HAP-1 (cell line): ENCODE measurements at regions not wholly inside any gene's neighbourhood (a gene's known extent, or its start where the extent isn't known, plus 50 kb on each side); places are given as distances from the start of the nearest gene placed in this dataset.
"Not testable (repeated sequence)": the region's sequence is repeated elsewhere in the genome, so short reads cannot be mapped to it uniquely, and the experiment has no call there.

Experiments
- DNase-seq, 2 experiments: peaks; one replicate each; pipeline ENCODE4 v3.0.0-alpha.2; 2016 to 2020; ENCODE audit warnings: low spot score in 2 of 2
- H3K27me3 ChIP-seq: fragments of 250-450 bp; sonication (Bioruptor Pico); 2 replicates; pipeline ENCODE4 v1.5.1; 2020; ENCODE audit warnings: low read depth, mild to moderate bottlenecking, moderate library complexity
- H3K36me3 ChIP-seq: fragments of 250-450 bp; sonication (Bioruptor Pico); replicated peaks from 2 replicates; pipeline ENCODE4 v1.5.1; 2020; ENCODE audit warnings: mild to moderate bottlenecking
- H3K4me1 ChIP-seq: fragments of 250-450 bp; sonication (Bioruptor Pico); 2 replicates; pipeline ENCODE4 v1.5.1; 2020; ENCODE audit warnings: mild to moderate bottlenecking
- H3K4me3 ChIP-seq: fragments of 250-450 bp; sonication (Bioruptor Pico); 2 replicates; pipeline ENCODE4 v1.5.1; 2020; ENCODE audit warnings: mild to moderate bottlenecking, moderate library complexity
- H3K9me3 ChIP-seq: fragments of 250-450 bp; sonication (Bioruptor Pico); 2 replicates; pipeline ENCODE4 v1.5.1; 2020; ENCODE audit warnings: mild to moderate bottlenecking, moderate library complexity
- in situ Hi-C: fragments of 300-500 bp; cut with MboI; formaldehyde crosslinking; loops from 3 replicates; pipeline ENCODE4 v1.14.3; 2020; ENCODE audit warnings: low sequenced_read_pairs, inconsistent platforms, mixed read lengths

DNA sequence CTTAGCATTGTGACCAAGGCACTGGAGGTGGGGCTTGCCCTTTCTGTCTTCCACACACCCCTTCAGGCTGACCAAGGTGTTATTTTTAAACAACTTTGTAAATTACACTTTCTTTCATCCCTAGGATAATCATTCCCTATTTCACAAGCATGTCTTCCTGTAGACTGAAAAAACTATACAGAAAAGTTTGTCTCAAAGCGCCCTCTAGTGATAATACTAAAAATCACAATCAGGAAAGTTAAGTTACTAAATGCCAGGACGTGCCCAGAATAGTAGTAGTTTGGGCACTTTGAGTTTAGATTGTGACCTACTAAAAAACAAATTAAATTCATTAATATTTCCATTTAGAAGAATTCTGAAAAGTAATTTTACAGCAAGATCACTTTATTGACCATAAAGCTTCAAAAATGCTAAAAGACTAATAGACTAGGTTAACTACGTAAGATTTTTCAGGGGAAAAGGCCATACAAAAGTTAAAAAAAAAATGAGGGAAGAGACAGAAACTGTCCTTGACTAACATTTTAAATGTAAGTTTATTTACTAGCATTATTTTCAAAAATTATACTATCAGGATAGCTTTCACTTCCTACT lies 123.3 kb upstream of the DUSP22 start:
- DNase-seq: peak in 1 of 2 experiments; percentile 43
- in situ Hi-C loops: no loop called here
- Histone ChIP-seq H3K36me3 (no peaks in the 10 kb centered on the region), H3K4me3 (no peak overlapping the region), H3K9me3 (no peaks in the 10 kb centered on the region), H3K4me1 (no peaks in the 10 kb centered on the region), H3K27me3 (no peaks in the 10 kb centered on the region)

DNA sequence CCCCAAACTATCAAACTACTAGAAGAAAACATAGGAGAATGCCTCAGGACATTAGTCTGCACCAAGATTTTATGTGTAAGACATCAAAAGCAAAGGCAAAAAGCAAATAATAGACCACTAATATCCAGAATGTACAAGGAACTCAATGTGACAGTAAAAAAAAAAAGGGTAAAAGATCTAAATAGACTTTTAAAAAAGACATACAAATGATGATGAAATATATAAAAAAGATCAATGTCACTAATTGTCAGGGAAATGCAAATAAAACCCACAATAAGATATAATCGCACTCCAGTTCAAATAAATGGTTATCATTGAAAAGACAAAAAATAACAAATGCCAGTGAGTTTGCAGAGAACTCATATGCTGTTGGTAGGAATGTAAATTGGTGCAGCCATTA lies 118.3 kb upstream of the DUSP22 start:
- H3K4me1 ChIP-seq: no peaks in the 10 kb centered on the region
- in situ Hi-C loops: no loop called here
- DNase-seq: no peak
- H3K4me3 ChIP-seq: no peak overlapping the region
- no peaks in the 10 kb centered on the region for H3K27me3 ChIP-seq
- H3K36me3 ChIP-seq: no peaks in the 10 kb centered on the region
- no peaks in the 10 kb centered on the region for H3K9me3 ChIP-seq

DNA sequence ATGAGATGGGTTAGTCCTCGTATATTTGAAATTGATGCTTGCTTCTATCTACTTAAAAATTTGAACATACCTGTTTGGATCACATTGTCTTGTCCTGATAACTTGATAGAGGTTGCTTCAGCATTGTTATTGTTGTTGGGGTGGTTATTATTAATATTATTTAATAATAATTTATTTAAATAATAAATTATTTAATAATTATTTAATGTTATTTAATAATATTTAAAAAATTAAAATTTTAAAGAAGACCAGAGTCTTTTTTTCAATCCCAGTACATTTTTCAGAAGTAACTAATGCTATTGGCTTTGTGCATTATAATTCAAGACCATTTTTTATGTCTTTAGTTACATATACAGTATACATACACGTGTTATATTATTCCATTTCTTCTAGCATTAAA lies 116.6 kb upstream of the DUSP22 start:
- DNase-seq: no peak
- Histone ChIP-seq H3K27me3 (no peaks in the 10 kb centered on the region), H3K4me3 (no peak overlapping the region), H3K36me3 (no peaks in the 10 kb centered on the region), H3K4me1 (no peaks in the 10 kb centered on the region), H3K9me3 (no peaks in the 10 kb centered on the region)
- in situ Hi-C loops: no loop called here

DNA sequence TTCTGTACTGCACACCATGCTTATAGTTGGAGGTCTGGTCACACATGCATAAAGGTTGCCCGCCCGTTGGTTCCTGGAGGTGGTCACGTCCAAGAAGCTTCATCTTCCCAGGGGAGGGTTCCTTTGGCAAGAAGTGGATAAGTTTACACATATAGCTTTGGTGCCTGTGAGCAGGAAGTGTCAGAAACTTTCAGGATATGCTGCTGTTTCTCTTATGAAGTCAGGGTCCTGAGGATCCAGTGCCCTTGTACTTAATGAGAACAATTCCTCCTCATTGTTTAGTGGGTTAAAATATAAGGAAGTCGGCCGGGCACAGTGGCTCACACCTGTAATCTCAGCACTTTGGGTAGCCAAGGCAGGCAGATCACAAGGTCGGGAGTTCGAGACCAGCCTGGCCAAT lies 115.5 kb upstream of the DUSP22 start:
- H3K4me1 ChIP-seq: no peaks in the 10 kb centered on the region
- H3K27me3 ChIP-seq: no peaks in the 10 kb centered on the region
- in situ Hi-C loops: no loop called here
- no peak overlapping the region for H3K4me3 ChIP-seq
- H3K36me3 ChIP-seq: no peaks in the 10 kb centered on the region
- DNase-seq: no peak
- no peaks in the 10 kb centered on the region for H3K9me3 ChIP-seq

DNA sequence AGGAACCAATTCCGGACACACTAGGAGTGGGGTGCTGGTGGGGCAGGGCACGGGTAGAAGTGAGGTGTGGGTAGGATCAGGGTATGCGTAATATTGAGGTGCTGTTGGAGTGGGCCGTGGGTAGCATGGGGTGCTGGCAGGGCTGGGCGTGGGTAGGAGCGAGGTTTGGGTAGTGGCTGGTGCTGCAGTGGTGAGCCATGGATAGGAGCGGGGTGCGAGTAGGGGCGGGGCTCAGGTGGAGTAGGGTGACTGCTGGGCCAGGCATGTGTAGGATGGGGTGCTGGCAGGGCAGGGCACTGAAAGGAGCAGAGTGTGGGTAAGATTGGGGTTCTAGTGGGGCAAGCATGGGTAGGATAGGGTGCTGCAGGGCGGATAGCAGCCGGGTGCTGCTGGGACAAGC lies 114.2 kb upstream of the DUSP22 start:
- Histone ChIP-seq H3K4me1 (no peaks in the 10 kb centered on the region), H3K4me3 (no peak overlapping the region), H3K36me3 (no peaks in the 10 kb centered on the region), H3K9me3 (no peaks in the 10 kb centered on the region), H3K27me3 (no peaks in the 10 kb centered on the region)
- in situ Hi-C loops: no loop called here
- no peak for DNase-seq

DNA sequence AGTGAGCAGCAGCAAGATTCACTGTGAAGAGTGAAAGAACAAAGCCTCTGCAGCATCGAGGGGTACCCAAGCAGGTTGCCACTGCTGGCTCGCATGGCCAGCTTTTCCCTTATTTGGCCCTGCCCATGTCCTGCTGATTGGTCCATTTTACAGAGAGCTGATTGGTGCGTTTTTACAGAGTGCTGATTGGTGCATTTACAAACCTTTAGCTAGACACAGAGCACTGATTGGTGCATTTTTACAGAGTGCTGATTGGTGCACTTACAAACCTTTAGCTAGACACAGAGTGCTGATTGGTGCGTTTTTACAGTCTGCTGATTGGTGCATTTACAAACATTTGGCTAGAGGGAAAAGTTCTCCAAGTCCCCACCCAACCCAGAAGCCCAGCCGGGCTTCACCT lies 113.4 kb upstream of the DUSP22 start:
- H3K9me3 ChIP-seq, H3K4me1 ChIP-seq, DNase-seq, H3K36me3 ChIP-seq, in situ Hi-C loops, H3K4me3 ChIP-seq, H3K27me3 ChIP-seq: not testable (repeated sequence)

DNA sequence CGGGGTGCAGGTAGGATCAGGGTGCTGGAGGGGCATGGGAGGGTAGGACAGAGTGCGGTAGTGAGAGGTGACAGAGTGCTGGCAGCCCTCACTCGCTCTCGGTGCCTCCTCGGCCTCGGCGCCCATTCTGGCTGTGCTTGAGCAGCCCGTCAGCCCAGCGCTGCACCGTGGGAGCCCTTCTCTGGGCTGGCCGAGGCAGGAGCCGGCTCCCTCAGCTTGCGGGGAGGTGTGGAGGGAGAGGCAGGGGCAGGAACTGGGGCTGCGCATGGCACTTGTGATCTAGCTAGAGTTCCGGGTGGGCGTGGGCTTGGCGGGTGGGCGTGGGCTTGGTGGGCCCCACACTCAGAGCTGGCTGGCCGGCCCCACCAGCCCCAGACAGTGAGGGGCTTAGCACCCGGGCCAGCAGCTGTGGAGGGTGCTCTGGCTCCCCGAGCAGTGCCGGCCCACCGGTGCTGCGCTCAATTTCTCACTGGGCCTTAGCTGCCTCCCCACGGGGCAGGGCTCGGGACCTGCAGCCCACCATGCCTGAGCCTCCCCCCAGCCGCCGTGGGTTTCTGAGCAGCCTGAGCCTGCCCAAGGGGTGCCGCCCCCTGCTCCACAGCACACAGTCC lies 112.8 kb upstream of the DUSP22 start:
- Histone ChIP-seq H3K4me1 (no peaks in the 10 kb centered on the region), H3K27me3 (no peaks in the 10 kb centered on the region), H3K36me3 (no peaks in the 10 kb centered on the region), H3K4me3 (no peak overlapping the region), H3K9me3 (no peaks in the 10 kb centered on the region)
- in situ Hi-C loops: no loop called here
- DNase-seq: no peak

DNA sequence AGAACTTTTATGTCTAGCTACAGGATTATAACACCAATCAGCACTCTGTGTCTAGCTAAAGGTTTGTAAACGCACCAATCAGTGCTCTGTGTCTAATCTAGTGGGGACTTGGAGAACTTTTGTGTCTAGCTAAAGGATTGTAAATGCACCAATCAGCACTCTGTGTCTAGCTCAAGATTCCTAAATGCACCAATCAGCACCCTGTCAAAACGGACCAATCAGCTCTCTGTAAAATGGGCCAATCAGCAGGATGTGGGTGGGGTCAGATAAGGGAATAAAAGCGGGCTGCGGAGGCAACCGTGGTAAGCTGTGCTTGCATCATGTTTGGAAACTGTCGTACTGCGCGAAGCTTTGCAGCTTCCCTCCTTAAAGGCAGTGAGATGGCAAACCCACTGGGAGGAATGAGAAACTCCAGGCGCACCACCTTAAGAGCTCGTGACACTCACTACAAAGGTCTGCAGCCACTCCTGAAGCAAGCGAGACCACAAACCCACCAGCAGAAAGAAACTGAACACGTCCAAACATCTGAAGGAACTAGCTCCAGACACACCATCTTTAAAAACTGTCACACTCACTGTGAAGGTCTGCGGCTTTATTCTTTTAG lies 112.1 kb upstream of the DUSP22 start:
- H3K9me3 ChIP-seq, H3K36me3 ChIP-seq, H3K4me1 ChIP-seq, DNase-seq, H3K4me3 ChIP-seq, in situ Hi-C loops, H3K27me3 ChIP-seq: not testable (repeated sequence)

DNA sequence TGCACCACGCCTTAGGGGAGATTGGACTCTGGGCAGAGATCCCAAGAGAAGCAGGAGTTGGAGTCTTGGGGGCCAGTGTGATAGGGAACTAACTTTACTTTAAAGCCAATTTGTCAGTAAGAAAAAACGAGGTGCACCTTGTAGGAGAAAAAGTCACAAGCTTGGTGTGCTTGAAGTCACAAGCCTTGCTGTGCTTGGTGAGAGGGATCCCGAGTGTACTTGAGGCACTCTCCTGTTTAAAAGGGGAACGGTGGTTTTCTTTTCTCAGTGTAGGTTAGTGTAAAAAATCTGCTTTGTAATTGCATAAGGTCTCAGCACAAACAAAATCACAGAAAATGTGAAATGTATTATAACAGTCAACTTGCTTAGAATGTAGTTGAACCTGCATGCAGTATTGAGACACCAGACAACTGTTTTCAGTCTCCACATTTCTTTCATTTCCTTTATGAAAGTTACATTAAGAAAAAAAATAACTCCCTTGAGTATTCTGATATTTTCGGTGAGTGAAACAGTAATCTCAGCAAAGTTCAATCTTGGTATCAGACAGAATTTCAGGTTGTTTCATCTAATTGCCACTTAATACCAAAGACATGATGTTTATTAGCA lies 111.1 kb upstream of the DUSP22 start:
- no peaks in the 10 kb centered on the region for H3K9me3 ChIP-seq
- in situ Hi-C loops: no loop called here
- no peaks in the 10 kb centered on the region for H3K36me3 ChIP-seq
- no peaks in the 10 kb centered on the region for H3K4me1 ChIP-seq
- H3K4me3 ChIP-seq: no peak overlapping the region
- H3K27me3 ChIP-seq: no peaks in the 10 kb centered on the region
- no peak for DNase-seq

DNA sequence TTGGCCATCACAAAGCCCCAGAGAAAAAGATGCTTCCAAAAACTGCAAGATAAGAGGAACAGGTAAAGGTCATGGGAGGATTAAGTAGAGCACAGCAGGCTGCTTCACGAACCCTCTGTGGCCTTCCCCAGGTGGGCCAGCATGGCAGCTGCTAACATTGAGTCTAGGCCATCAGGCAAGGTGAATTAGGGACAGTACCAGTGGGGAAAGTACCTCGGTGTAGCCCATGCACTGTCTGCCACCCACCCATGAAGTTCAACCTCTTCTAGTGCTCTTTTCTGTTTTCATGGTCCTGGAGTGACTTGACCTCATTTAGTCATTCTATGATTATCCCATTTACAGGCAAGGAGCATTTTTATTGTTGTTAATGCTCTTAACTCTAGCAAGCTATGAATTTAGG lies 108.6 kb upstream of the DUSP22 start:
- no peak for DNase-seq
- no peaks in the 10 kb centered on the region for H3K27me3 ChIP-seq
- no peaks in the 10 kb centered on the region for H3K4me1 ChIP-seq
- H3K4me3 ChIP-seq: no peak overlapping the region
- H3K9me3 ChIP-seq: no peaks in the 10 kb centered on the region
- in situ Hi-C loops: no loop called here
- H3K36me3 ChIP-seq: no peaks in the 10 kb centered on the region

DNA sequence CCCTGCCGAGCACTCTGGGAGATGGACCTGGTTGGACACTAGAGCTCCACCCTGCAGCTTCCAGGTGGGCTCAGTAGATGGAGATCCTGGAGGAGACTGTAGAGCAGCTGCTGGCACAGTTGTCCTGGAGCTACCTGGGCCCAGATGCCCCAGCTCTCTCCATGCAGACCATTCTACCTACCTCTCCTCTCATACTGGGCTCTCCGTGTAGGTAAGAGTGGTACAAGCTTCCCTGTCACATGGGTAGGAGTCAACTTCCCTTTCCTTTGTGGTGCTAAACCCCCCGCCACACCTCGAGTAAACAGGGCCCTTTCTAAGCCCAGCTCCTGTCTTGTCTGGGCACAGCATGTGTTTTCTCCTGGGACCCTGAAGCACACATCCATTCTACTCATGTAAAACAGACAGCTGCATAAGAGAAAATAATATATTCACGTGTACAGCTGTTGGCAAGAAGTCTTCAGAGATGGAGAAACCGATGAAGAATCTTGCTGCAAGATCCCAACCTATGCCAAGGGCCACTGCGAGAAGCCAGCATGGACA lies 108.1 kb upstream of the DUSP22 start:
- in situ Hi-C loops: no loop called here
- Histone ChIP-seq H3K9me3 (no peaks in the 10 kb centered on the region), H3K36me3 (no peaks in the 10 kb centered on the region), H3K4me3 (no peak overlapping the region), H3K4me1 (no peaks in the 10 kb centered on the region), H3K27me3 (no peaks in the 10 kb centered on the region)
- DNase-seq: no peak

DNA sequence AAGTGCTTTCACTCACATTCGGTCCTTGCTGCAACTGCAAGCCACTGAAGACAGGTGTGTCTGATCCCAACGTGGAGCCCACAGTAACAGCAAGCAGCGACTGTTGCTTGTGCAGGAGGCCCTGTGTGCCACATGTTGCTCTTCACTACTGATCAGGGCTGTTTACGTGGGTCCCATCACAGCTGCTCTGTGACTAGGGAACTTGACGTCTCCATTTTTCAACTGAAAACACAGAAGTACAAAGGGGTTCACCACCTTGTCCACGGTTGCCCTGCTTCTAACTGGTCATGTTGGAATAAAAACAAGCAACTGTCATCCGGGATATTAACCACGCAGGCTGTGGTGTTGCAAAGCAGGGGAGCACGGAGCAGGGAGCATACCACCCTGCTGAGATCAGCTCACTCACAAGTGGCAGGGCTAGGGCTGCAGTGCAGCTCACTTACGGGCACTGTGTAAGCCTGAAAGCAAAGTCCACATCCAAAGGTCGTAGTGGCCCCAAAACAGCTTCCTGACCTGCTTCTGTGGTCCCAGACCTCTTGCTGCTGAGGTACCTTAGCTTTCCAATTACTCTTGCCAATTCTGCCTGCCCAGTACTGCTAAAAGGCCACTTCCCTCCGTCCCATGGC lies 105.8 kb upstream of the DUSP22 start:
- no peaks in the 10 kb centered on the region for H3K9me3 ChIP-seq

DNA sequence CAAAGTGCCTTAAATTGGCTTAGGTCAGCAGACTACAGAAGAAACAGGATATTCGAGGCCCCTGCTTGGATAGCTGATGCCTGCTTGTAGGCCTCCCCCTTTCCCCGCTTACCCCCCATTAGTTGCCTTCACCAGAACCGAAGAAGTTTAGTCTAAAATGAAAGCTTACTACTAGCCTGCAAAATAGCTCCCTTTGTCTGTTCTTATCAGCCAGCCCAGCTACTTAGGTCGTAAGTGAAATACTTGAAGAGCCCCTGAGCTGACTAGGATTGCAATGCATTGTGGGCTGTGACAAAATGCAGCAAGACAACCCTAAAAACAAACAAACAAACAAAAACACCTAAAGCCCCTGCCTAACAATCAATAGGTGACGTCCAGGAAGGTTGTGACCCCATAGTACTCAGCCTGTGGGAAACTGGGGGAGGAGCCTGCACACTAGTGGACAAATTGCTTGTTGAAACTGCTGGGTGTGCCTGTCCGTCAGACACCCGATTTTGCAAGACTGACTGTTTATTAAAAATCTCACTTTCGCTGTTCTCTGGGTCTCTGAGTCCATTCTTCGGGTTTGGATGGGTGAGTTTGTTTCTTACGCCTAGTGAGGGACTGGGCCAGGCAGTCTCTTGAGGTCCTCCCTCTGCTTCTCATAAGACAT lies 105.0 kb upstream of the DUSP22 start:
- Histone ChIP-seq H3K36me3 (no peaks in the 10 kb centered on the region), H3K27me3 (no peaks in the 10 kb centered on the region), H3K4me1 (no peaks in the 10 kb centered on the region), H3K9me3 (no peaks in the 10 kb centered on the region), H3K4me3 (no peak overlapping the region)
- in situ Hi-C loops: no loop called here
- no peak for DNase-seq

More for the DNA sequence above, 105.8 kb upstream of the DUSP22 start:
- in situ Hi-C loops: no loop called here
- H3K4me3 ChIP-seq: no peak overlapping the region
- no peaks in the 10 kb centered on the region for H3K27me3 ChIP-seq
- H3K36me3 ChIP-seq: no peaks in the 10 kb centered on the region
- H3K4me1 ChIP-seq: no peaks in the 10 kb centered on the region
- no peak for DNase-seq
